Brain microvascular endothelial cell (primary cell): ENCODE measurements at regions not wholly inside any gene's neighbourhood (a gene's known extent, or its start where the extent isn't known, plus 50 kb on each side); places are given as distances from the start of the nearest gene placed in this dataset.
"Not testable (repeated sequence)": the region's sequence is repeated elsewhere in the genome, so short reads cannot be mapped to it uniquely, and the experiment has no call there.

ENCODE experiments used
- DNase-seq: peaks from one replicate; pipeline ENCODE4 v3.0.0-alpha.2; 2020
- H3K27ac ChIP-seq: fragments of 250-450 bp; sonication (Bioruptor Pico); 2 replicates; pipeline ENCODE4 v1.5.1; 2020; ENCODE audit warnings: mild to moderate bottlenecking, moderate library complexity
- H3K27me3 ChIP-seq: fragments of 250-450 bp; sonication (Bioruptor Pico); replicated peaks from 2 replicates; pipeline ENCODE4 v1.5.1; 2020; ENCODE audit warnings: mild to moderate bottlenecking
- H3K36me3 ChIP-seq: fragments of 250-450 bp; sonication (Bioruptor Pico); replicated peaks from 2 replicates; pipeline ENCODE4 v1.5.1; 2020; ENCODE audit warnings: mild to moderate bottlenecking
- H3K4me3 ChIP-seq: 2 replicates; pipeline ENCODE4 v1.5.1; 2011; ENCODE audit warnings: low read depth, mild to moderate bottlenecking, control low read depth, low read length, moderate library complexity
- in situ Hi-C: cut with HindIII; loops from 2 replicates; pipeline ENCODE4 v1.10.0; 2017; ENCODE audit warnings: low sequenced_read_pairs, low pct_ligation_motif_present
- TF ChIP-seq, protein P1 (sequence below): IDR thresholded peaks from 2 replicates; pipeline ENCODE4 v1.5.1; 2011; ENCODE audit warnings: low read depth, mild to moderate bottlenecking, moderate library complexity, low read length, control low read depth, inconsistent platforms; ENCODE audit errors: missing control alignments

DNA sequence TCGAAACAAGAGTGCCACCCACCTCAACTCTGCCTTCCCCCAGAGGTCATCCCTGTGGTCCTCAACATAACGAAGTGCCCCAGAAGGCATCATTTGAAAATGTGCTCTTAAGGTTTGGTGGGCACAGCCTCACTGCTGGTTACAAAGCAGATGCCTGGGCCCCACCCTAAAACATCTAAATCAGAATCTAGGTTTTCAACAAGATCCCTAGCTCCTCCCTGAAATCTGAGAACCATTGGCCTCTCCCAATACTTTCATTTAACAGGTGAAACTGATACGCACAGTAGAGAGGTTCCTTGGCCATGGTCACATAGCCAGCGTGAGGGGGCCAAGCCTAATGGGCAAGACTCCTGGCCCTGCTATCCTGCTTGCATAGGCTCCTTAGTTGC, 376.2 kb upstream of the CLINT1 start:
- H3K36me3 ChIP-seq = no peaks in the 10 kb centered on the region
- peak overlapping the region; percentile 78 for H3K27ac ChIP-seq
- no peaks in the 10 kb centered on the region for H3K27me3 ChIP-seq
- DNase-seq = no peak
- TF ChIP-seq, protein P1, sequence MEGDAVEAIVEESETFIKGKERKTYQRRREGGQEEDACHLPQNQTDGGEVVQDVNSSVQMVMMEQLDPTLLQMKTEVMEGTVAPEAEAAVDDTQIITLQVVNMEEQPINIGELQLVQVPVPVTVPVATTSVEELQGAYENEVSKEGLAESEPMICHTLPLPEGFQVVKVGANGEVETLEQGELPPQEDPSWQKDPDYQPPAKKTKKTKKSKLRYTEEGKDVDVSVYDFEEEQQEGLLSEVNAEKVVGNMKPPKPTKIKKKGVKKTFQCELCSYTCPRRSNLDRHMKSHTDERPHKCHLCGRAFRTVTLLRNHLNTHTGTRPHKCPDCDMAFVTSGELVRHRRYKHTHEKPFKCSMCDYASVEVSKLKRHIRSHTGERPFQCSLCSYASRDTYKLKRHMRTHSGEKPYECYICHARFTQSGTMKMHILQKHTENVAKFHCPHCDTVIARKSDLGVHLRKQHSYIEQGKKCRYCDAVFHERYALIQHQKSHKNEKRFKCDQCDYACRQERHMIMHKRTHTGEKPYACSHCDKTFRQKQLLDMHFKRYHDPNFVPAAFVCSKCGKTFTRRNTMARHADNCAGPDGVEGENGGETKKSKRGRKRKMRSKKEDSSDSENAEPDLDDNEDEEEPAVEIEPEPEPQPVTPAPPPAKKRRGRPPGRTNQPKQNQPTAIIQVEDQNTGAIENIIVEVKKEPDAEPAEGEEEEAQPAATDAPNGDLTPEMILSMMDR = no peak
- H3K4me3 ChIP-seq = no peak overlapping the region
- in situ Hi-C loops = no loop called here

DNA sequence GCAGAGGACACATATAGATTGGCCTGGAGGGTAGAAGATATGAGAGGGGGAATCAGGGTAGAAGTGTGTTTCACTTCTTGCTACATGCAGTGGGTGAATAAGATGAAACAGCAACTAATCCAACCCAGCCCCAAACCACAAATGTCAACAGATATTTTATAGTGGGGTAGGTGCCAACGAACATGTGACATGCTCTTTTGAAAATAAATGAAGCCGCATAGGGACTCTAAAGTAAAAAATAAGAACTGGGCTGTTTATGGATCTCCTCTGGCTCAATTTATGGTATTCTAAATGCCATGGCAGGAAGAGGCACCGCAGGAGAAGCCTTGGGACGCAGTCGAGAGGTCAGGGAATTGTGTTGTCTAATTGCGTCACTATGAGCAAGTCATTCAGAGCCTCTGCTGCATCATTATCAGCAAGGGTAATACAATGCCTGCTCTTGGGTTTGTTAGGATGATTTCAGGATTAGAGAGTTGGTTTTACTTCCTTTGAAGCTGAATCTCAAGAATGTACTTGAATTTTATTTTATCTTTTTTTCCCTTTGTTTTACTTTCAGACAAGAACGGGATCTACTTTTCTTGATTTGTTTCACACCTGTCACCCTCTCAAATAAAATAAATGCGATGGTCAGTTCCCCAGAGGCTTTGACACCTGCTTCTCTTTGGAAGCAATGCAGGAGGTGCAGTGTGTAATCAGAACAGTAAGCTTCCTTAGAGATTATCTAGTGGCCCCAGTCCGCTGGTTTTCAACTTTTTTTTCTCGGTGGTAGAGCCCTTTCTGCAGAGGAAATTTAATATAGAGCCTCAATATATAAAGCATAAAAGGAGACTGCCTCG, 375.6 kb upstream of the CLINT1 start:
- TF ChIP-seq, protein P1 = no peak
- peak; percentile 86 for DNase-seq
- H3K27me3 ChIP-seq = no peaks in the 10 kb centered on the region
- H3K4me3 ChIP-seq = no peak overlapping the region
- peak overlapping the region; percentile 78 for H3K27ac ChIP-seq
- in situ Hi-C loops = no loop called here
- H3K36me3 ChIP-seq = no peaks in the 10 kb centered on the region

DNA sequence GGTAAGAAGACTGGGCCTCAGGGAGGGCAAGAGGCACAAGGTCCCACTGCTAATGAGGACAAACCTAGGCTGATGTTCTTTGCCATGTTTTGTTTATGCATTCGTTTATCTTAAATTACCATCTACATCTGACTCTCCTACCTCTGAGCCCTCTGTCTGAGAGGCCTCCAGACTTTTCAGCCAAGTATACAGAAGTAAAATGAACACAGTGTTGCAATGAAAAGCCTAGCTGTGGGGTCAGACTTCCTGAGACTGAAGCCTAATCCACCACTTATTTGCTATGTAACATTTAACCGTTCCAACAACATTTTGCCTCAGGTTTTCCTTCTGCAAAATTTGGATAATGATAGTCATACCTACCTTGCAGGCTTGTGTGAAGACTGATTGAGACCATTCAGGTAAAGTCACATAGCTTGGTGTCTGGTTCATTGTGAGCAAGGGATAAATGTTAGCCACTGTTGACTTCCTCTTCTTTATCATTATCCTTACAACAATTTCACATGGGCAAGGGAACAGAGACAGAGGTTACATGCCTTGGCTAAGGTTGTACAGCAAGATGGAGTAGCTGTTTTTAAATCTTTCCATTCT, 374.9 kb upstream of the CLINT1 start:
- DNase-seq = no peak
- TF ChIP-seq, protein P1 = no peak
- Histone ChIP-seq H3K36me3 (no peaks in the 10 kb centered on the region), H3K27me3 (no peaks in the 10 kb centered on the region), H3K27ac (peak overlapping the region; percentile 78), H3K4me3 (no peak overlapping the region)
- in situ Hi-C loops = no loop called here

DNA sequence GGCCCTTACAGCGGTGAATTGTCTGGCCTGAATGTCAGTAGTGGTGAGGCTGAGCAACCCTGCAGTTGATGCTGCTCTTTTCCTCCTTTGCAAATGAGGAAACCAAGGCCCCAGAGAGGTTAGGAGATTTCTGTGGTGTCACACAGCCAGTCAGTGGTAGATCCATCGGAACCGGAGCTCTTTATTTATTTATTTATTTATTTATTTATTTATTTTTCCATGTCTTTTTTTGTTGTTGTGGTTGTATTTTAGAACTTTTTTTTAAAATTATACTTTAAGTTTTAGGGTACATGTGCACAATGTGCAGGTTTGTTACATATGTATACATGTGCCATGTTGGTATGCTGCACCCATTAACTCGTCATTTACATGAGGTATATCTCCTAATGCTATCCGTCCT, 368.4 kb upstream of the CLINT1 start:
- H3K36me3 ChIP-seq, in situ Hi-C loops, DNase-seq, H3K27me3 ChIP-seq, H3K4me3 ChIP-seq, H3K27ac ChIP-seq: not testable (repeated sequence)

DNA sequence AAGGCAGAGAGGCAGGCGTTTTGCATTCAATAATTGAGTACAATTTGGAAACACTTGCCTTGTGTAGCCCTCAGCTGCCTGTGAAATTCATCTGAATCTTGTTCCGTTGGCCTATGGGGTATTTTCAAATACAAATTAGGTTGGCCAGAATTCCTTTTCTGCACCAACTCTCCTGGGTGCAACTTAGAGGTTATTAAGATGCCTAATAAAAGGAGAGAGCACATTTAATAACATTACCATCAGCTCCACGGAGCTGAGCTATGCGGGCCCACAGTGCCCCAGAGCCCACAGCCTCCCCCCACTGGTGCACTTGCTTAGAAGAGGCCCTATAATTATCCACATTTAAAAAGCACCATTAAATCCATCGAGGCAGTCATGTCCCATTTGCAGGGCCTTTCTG, 367.6 kb upstream of the CLINT1 start:
- TF ChIP-seq, protein P1 = no peak
- DNase-seq = no peak
- H3K27ac ChIP-seq = no peak overlapping the region
- no peak overlapping the region for H3K4me3 ChIP-seq
- no peaks in the 10 kb centered on the region for H3K36me3 ChIP-seq
- in situ Hi-C loops = no loop called here
- H3K27me3 ChIP-seq = no peaks in the 10 kb centered on the region

DNA sequence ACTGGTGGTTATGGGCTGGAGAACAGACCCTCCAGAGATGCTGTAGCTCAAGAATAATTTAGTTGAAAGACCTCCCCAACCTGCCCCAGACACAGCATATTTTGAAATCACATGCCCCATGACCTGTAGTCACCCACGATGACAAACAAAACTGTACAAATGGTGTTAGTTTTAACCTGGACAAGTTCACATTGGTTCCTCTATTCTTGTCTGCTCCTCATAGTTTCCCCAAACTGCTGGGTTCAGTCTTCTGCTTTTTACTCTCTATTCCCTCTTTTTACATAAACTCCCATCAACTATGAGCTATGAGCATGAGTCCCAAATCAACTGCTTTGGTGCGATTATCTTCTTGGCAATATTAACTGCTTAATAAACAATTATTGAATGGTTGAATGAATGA, 365.3 kb upstream of the CLINT1 start:
- H3K36me3 ChIP-seq = no peaks in the 10 kb centered on the region
- TF ChIP-seq, protein P1 = no peak
- no peak overlapping the region for H3K27ac ChIP-seq
- no peak for DNase-seq
- H3K27me3 ChIP-seq = no peaks in the 10 kb centered on the region
- H3K4me3 ChIP-seq = no peak overlapping the region
- in situ Hi-C loops = no loop called here
